ENCODE measurements at regions not wholly inside any gene's neighbourhood (a gene's known extent, or its start where the extent isn't known, plus 50 kb on each side); places are given as distances from the start of the nearest gene placed in this dataset.

GRCh38 chr9:126095546-126096190 lies 231.0 kb upstream of the MVB12B start:
- no peak for DNase-seq

DNA sequence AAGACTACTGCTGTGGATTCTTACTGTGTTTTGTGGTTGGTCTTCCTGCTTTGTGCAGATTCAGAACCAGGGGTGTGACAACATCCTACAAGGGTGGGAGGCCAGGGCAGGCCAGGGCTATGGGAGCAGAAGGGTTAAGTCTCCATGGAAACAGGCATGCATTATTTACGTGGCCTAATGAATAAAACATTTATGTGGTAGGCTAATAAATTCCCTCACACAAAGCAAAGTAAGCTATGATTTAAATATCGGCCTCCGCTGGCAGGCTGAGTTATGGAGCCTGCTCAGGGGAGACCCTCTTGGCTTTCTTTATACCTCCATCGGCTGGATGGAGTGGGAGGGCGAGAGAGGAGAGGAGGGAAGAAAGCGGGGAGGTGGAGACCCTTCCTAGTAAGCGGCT lies 230.3 kb upstream of the MVB12B start:
- DNase-seq: no peak

DNA sequence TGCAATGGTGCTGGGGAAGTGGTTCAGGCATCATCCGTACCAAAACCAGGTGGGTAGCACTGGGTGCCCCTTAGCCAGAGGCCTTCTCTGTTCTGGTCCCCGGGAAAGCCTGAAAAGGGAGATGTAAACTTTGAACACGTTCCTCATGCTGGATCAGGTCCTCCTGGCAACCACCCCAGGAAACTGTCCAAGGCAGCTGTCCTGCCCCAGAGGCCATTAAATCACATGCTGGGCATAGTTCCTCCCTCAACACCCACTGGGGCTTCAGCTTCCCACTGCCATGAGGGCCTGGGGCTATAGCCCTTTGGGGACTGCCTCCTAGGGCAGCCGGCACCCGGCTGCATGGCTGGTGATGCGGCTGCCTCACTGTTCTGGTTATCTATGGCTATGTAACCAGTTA lies 228.9 kb upstream of the MVB12B start:
- DNase-seq: no peak

DNA sequence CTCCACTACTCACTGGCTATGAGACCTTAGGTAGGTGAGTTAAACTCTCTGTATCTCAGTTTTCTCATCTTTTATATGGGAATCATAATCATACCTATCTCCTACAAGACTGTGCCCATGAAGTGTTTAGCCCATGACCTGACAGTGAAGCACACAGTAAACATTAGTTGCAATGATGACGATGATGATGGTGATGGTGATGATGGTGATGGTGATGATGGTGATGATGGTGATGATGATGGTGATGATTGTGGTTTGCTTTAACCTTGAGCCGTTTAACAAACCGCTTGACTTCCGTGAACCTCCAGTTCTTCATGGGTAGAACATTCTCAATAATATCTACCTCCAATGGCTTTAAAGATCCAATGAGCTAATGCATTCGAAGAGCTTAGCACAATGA lies 220.2 kb upstream of the MVB12B start:
- no peak for DNase-seq

- DNase-seq: no peak
Measured at GRCh38 chr9:126107693-126108092, 218.9 kb upstream of the MVB12B start.

- DNase-seq: no peak
Measured at GRCh38 chr9:126108240-126108639, 218.4 kb upstream of the MVB12B start.

DNA sequence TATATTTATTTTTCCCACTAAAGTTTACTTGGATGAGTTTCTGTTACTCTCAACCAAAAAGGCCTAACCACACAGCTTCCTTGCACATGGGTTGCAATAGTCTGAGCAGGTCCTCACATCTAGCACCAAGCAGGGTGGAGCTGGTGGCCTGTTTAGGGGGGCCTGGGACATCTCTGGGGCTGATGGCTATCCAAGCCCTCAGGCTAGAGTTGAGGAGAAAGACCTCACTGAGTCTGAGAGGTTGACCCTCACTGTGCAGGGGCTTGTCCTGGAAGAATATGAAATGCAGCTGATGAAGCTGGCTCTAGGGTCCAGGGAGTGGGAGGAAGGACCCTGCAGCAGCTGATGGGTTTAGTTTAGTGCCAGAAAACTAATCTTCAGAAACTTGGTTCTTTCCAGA lies 217.1 kb upstream of the MVB12B start:
- no peak for DNase-seq

DNA sequence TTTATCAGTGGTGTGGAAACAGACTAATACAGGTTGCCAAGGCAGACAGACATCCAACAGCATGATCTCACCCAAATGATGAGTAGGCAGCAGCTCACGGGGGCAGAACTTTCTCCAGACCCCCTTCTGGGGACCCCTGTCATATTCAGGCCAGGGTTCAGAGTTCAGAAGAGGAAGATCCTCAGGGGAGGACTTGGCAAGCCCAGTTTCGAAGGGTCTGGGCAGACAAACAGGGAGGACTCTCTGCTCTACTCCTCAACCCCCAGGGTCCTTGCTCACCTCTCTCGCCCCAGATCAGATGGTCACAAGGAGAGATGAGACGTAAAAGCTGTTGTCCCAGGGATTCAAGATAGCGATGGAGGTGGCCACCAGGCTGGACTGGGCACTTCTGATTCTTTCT lies 215.1 kb upstream of the MVB12B start:
- DNase-seq: no peak

- DNase-seq: no peak
Measured at GRCh38 chr9:126112135-126112720, 214.4 kb upstream of the MVB12B start.

GRCh38 chr9:126113176-126113575 lies 213.5 kb upstream of the MVB12B start:
- DNase-seq: no peak

GRCh38 chr9:126113756-126114408 lies 212.7 kb upstream of the MVB12B start:
- no peak for DNase-seq

DNA sequence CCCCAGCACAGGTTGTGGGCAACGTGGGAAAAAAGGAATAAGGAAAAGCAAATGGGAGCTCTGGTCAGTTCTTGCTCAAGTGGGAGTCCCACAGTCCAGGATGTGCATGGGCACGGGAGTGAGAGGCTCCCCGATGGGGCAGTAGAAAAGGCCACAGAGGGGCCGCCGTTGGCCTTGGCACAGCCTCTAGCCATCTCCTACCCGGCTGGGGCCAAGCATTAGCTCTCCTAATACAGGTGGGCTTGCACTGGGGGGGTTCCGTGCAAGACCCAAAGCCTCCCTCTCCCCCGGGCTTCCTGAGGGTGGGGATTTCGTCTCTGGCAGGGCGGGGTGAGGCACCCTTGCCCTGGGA lies 212.2 kb upstream of the MVB12B start:
- no peak for DNase-seq

- DNase-seq: no peak
Measured at GRCh38 chr9:126114850-126115460, 211.7 kb upstream of the MVB12B start.

DNA sequence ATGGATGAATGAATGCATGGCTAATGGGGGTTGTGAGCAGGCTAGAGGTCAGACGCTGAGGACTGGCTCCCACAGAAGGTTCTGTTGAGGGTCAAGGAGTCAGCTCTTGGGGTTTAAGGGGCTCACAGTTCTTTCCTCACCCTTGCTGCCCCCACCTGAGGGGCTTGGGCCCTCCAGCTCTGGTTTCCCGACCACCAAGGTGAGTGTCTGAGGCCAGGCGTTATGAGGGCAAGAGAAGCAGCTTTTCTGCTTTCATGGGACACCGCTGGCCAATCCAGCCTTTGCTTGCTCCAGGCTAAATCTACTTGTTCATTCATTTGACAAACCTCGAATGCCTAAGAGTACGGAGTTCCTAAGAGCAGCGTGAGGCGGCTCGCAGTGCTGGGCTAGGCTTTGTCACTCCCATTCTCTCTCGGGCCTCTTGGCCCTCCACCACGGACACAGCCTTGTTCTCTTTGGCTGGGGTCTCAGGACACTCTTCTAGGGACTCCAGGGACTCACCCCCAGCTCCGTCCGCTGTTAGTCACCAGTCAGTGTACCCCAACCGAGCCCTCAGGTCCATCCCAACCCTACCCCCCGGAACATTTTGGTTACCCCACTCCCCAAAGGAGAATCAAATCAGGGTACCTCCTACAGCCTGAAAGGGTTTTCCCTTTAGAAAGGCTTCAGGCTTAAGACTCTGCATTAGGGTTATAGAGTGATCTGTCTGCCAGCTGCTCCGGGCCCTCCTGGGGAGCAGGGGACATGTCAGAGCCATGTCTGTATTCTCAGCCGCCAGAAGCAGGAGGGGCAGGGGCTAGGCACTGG lies 210.1 kb upstream of the MVB12B start:
- DNase-seq: no peak

- no peak for DNase-seq
Measured at GRCh38 chr9:126117158-126117425, 209.5 kb upstream of the MVB12B start.

DNA sequence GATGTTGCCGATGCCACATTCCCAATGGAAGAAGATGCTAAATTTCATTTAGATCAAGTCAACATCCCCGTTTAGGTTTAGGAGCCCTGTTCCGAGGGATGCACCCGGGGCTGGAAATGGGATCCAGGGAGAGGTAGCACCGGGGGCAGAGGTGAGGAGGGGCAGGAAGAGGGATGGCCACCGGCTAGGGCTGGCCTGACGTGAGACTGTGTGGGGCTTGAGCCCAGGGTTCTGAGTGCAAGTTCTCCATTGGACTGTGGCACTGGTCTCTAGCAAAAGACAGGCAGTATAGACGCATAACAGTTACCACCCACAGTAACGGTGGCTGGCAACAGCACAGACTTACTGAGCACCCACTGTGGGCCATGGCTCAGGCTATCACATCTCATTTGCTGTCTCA lies 209.0 kb upstream of the MVB12B start:
- DNase-seq: no peak

DNA sequence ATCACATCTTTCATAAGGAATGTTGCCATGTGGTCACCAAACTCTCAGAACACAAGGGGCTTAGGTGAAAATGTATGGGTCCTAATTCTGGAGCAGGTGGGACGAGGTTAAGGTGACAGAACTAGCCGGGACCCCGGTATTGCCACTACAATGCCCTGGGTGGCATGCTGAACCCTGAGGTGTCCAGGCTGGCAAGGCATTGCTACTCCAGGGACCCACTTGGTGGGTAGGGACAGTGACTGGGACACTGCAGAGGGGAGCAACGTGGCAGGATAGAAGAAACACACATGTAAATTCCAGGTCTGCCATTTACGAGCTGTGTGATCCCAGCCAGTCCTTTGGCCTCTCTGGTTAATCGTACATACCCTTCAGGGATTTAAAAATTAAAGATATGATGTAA lies 206.9 kb upstream of the MVB12B start:
- DNase-seq: no peak

DNA sequence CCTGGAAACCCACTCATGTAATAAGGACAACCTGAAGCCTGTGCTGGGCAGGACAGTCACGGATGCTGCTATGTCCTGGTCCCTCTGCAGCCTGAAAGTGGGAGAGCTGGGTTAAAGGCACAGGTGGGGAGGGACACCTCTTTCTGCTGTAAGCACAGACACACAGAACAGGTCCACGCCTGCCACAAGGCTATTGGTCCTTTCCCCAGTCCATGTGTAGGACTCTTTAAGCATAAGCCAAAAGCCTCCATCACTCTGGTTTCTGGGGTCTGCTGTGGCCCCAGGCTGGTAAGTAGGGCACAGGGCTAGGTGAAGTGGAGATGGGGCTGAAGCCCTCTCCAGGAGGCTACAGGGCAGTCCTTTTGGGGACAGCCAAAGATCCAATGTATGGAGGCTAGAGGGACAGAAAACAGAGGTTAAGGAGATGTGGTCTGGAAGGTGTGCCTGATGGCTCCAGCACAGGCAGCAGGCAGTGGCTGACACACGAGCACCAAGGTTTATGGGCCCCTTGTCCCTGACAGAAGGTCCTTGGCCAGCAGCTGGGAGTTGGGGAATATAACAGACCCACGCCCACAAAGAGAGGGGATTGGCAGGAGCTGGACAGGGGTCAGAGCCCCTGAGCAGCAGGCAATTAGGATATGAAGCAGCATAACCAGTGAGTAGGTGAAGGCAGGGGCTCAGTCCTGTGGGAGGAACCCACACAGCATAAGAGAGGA lies 203.6 kb upstream of the MVB12B start:
- DNase-seq: no peak

- no peak for DNase-seq
Measured at GRCh38 chr9:126123927-126124326, 202.7 kb upstream of the MVB12B start.

DNA sequence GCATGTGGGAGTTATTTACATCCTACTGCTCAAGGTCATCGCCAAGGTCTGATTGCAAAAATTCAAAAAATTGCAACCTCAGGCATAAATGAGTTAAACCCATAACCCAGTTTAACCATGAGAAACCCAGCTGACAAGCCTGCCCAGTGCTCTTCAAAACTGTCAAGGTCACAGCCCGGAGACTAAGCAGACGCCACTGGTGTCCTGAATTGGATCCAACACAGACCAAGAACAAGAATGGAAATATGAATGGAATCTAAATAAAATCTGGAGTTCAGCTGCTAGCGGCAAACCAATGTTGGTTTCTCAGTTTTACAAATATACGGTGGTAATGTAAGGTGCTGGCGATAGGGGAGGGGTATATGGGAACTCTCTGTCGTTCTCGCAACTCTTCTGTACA lies 201.5 kb upstream of the MVB12B start:
- DNase-seq: no peak

- DNase-seq: no peak
Measured at GRCh38 chr9:126125577-126125976, 201.1 kb upstream of the MVB12B start.

DNA sequence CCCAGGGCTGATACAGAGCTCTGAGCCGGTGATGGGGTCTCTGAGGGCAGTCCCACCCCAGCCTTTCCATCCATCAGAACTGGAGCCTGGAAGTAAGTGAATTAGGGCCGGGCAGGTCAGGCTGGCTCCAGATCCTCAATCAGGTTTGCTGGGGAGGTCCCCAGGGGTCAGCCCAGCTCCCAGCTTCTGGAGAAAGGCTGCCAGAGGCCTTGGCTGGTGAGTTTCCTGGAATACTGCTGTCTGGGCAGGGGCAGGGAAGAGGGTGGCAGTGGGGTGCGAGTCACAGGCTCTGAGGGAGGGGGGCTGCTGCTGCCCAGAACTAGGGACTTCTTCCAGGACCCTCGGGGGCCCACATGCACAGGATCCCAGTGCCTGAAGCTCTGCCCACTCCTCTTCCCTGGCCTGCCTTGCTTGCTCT lies 200.6 kb upstream of the MVB12B start:
- DNase-seq: no peak

- no peak for DNase-seq
Measured at GRCh38 chr9:126126807-126127206, 199.8 kb upstream of the MVB12B start.

Measured in activated CD4-positive, alpha-beta T cell treated with anti-CD3 and anti-CD28 coated beads for 48 hours (primary cell).